ENCODE measurements at regions not wholly inside any gene's neighbourhood (a gene's known extent, or its start where the extent isn't known, plus 50 kb on each side); places are given as distances from the start of the nearest gene placed in this dataset.

DNA sequence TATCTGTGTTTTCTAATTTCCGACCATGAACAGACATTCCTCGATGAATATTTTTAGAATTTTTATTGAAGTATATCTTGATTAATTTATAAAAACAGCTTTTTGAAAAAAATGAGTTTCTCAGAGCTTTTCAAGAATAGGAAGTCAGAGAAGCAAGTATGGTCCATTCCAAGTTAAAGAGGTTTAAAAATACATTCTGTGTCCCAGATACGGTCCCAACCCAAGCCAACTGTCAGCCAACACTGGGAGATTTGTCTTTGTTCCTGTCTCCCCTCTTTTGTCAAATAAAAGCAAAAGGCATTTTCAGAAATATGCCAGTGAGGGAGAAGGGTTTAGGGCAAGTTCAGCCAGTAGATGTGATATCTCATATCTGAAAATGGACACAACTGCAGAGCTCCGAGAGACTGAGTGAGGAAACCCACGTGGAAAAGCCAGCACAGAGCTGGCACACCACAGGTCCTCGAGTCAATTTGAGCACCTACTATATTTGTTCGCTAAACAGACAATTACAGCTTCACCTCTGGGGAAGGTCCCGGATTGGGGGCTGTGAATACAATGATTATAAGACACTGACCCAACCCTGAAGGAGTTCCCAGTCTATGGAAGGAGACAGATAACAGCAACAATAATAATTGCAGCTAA, 59.8 kb downstream of the C11orf91 start:
- Histone ChIP-seq H2BK15ac (ENCODE audit: low read depth, low read length) (no peak overlapping the region), H4K20me1 (ENCODE audit: control insufficient read depth, insufficient read depth, insufficient read length) (no peaks in the 10 kb centered on the region), H3T11ph (ENCODE audit: low read length) (no peak overlapping the region), H2BK20ac (ENCODE audit: low read depth, low read length, poor library complexity, severe bottlenecking) (no peak overlapping the region), H3K9ac (ENCODE audit: extremely low read depth, insufficient read length, low read length) (no peak overlapping the region), H2AFZ (ENCODE audit: low read length) (no peak overlapping the region), H3K56ac (ENCODE audit: insufficient read length, low read depth, low read length) (no peak overlapping the region), H4K8ac (replicated peaks; ENCODE audit: insufficient read length, low read depth, low read length) (no peak overlapping the region), H3K18ac (ENCODE audit: insufficient read length, low read depth, low read length) (no peak overlapping the region), H2AK5ac (ENCODE audit: insufficient read length, low read length) (no peak overlapping the region), H2BK12ac (ENCODE audit: insufficient read length, low read depth, low read length) (no peak overlapping the region), H3K27ac (ENCODE audit: insufficient read length, low read depth, low read length) (no peak overlapping the region), H4K91ac (ENCODE audit: insufficient read length, low read depth, low read length) (no peak overlapping the region), H4K5ac (ENCODE audit: insufficient read length, low read depth, low read length) (no peak overlapping the region), H3K79me2 (ENCODE audit: insufficient read depth, low read length) (no peaks in the 10 kb centered on the region), H3K23me2 (ENCODE audit: insufficient read length, low read depth, low read length, poor library complexity, severe bottlenecking) (no peaks in the 10 kb centered on the region), H3K4me2 (ENCODE audit: insufficient read depth, insufficient read length, low read length) (no peak overlapping the region), H3K27me3 (ENCODE audit: insufficient read depth, low read length) (no peaks in the 10 kb centered on the region), H3K9me3 (ENCODE audit: control insufficient read depth, low read depth, low read length) (no peaks in the 10 kb centered on the region), H2BK5ac (ENCODE audit: insufficient read length, low read length) (no peak overlapping the region), H3K4me1 (ENCODE audit: insufficient read depth, low read length) (no peaks in the 10 kb centered on the region), H3K14ac (ENCODE audit: insufficient read depth, low read length) (no peak overlapping the region), H2BK120ac (ENCODE audit: low read depth, low read length, poor library complexity, severe bottlenecking) (no peak overlapping the region), H3K23ac (ENCODE audit: insufficient read length, low read depth, low read length) (no peak overlapping the region), H3K79me1 (ENCODE audit: insufficient read depth, low read depth, low read length, poor library complexity, severe bottlenecking) (no peaks in the 10 kb centered on the region), H3K4ac (ENCODE audit: low read depth, low read length) (no peak overlapping the region)
- H3K4me3 Mint-ChIP-seq = no peak overlapping the region
- whole genome bisulfite sequencing (ENCODE audit: extremely low coverage, insufficient read length, low lambda C conversion rate) = no CpG with 5 or more reads among the region's 8 CpGs
- H3K27me3 Mint-ChIP-seq (ENCODE audit: low read depth) = no peaks in the 10 kb centered on the region; the same call in 1 of the 2 replicates
- TF ChIP-seq, protein P1, sequence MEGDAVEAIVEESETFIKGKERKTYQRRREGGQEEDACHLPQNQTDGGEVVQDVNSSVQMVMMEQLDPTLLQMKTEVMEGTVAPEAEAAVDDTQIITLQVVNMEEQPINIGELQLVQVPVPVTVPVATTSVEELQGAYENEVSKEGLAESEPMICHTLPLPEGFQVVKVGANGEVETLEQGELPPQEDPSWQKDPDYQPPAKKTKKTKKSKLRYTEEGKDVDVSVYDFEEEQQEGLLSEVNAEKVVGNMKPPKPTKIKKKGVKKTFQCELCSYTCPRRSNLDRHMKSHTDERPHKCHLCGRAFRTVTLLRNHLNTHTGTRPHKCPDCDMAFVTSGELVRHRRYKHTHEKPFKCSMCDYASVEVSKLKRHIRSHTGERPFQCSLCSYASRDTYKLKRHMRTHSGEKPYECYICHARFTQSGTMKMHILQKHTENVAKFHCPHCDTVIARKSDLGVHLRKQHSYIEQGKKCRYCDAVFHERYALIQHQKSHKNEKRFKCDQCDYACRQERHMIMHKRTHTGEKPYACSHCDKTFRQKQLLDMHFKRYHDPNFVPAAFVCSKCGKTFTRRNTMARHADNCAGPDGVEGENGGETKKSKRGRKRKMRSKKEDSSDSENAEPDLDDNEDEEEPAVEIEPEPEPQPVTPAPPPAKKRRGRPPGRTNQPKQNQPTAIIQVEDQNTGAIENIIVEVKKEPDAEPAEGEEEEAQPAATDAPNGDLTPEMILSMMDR (conservative IDR thresholded peaks at IDR 0.05) = no peak
- peaks cover 5 to 7% of the 10 kb centered on the region in 2 experiments; a peak in 3 of 4 replicates for H3K4me1 Mint-ChIP-seq
- no peaks in the 10 kb centered on the region; a peak in 1 of 5 replicates for H3K9me3 Mint-ChIP-seq
- no peak overlapping the region for H3K27ac Mint-ChIP-seq
- peaks cover 0 to 4% (median 0%) of the 10 kb centered on the region in 3 experiments; a peak in 1 of 7 replicates for H3K36me3 Mint-ChIP-seq (ENCODE audit: insufficient read depth in 1 of 3, low read depth in 3 of 3)
- no peak for DNase-seq
